ENCODE measurements at regions not wholly inside any gene's neighbourhood (a gene's known extent, or its start where the extent isn't known, plus 50 kb on each side); places are given as distances from the start of the nearest gene placed in this dataset.

GRCh38 chr6:113406048-113406695, 451.0 kb upstream of the MARCKS start:
- no peak for DNase-seq (ENCODE audit: low read depth, low spot score)
- POLR2A ChIA-PET: no interaction called here
- CTCF ChIA-PET: interaction anchor here (1.4 kb wide), 1 partner anchor 20 kb away, joined by 3 read pairs; no protein-coding TSS in a partner anchor
- TF ChIP-seq CTCF (IDR thresholded peaks at IDR 0.05; ENCODE audit: insufficient read depth, low read length, missing control alignments): no peak
- no peak overlapping the region for H3K4me3 ChIP-seq (ENCODE audit: low read depth, low read length)

DNA sequence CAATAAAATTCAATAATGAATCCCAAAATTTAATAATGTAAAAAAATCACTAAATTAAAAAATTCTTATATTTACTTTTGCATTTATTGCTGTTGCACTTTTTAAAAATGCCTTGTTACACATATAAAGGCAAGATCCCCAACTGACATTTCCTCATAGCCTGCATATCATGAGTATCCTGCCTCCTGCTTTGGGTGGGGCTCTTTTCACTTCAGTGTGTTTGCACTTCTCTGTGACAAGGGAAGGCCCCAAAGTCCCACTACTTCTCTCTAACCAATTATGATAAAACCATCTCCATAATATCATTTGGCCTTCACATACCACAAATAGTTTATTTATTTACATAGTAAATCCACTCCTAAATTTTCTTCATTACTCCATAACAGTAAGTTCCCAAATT, 446.1 kb upstream of the MARCKS start:
- ChIA-PET CTCF (no interaction called here), POLR2A (no interaction called here)
- TF ChIP-seq CTCF (IDR thresholded peaks at IDR 0.05; ENCODE audit: insufficient read depth, low read length, missing control alignments): no peak
- no peak overlapping the region for H3K4me3 ChIP-seq (ENCODE audit: low read depth, low read length)
- DNase-seq (ENCODE audit: low read depth, low spot score): no peak

DNA sequence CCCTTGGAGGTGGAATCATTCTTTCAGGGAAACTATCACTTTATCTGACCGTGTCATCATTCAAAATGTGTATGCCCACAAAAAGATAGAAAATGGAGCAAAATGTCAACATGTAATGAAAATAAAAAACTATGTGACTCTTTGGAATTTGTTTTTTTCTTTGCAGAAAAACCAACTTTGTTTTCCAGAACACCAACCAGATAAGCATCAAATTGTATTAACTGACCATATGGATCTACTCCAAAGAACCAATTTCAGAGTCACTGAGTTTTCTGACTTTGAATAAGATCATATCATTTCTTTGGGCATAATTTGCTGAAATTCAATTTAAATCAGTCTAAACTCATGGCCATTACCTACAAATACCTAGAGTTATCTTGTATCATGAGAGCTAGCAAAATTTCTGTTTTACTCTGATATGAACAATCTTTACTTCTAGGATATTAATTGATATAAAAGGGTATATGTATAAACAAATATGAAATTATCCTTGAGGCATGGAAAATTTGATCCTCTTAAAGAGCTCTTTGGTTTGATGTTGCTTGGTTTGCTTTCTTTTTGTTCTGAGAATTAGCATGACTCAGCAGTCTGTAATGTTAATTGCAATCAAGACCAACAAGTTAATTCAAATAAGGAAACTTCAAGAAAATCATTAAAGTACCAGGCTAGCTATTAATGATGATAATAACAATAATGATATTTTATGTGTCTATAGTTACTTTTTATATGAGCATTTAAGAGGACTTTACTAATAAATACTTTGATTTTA, 444.4 kb upstream of the MARCKS start:
- no peak for DNase-seq (ENCODE audit: low read depth, low spot score)
- ChIA-PET POLR2A (interaction anchor here (0.6 kb wide), 1 partner anchor 49 kb away, joined by 4 read pairs; no protein-coding TSS in a partner anchor), CTCF (interaction anchor here (0.9 to 2.1 kb wide), 14 partner anchors 9 to 496 kb away, joined by 3 to 15 read pairs (median 4); no protein-coding TSS in a partner anchor)

DNA sequence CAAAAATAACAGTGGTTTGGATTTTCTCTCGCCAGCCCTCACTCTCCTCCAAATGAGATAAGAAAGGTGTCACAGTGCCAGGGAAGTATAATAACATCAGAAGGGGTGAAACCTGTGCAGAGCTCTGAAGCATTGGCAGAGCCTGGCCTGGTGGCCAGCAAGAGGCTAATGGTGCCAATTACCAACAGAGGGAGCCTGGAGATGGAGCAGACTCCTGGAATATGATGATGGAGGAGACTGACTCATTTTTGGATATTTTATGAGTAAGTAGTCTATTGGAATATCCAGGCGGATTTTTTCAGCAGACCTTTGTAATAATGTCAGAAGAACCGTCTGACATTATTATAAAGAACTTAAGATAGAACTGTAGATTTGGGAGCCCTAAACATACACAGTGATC, 442.6 kb upstream of the MARCKS start:
- peak; percentile 70 for TF ChIP-seq CTCF (IDR thresholded peaks at IDR 0.05; ENCODE audit: insufficient read depth, low read length, missing control alignments)
- DNase-seq (ENCODE audit: low read depth, low spot score): no peak
- ChIA-PET CTCF (interaction anchor here (1.4 to 2.1 kb wide), 7 partner anchors 10 to 444 kb away, joined by 4 to 15 read pairs (median 4); no protein-coding TSS in a partner anchor), POLR2A (no interaction called here)
- no peak overlapping the region for H3K4me3 ChIP-seq (ENCODE audit: low read depth, low read length)

More for the DNA sequence above, 444.4 kb upstream of the MARCKS start:
- TF ChIP-seq CTCF (IDR thresholded peaks at IDR 0.05; ENCODE audit: insufficient read depth, low read length, missing control alignments): no peak
- H3K4me3 ChIP-seq (ENCODE audit: low read depth, low read length): no peak overlapping the region

DNA sequence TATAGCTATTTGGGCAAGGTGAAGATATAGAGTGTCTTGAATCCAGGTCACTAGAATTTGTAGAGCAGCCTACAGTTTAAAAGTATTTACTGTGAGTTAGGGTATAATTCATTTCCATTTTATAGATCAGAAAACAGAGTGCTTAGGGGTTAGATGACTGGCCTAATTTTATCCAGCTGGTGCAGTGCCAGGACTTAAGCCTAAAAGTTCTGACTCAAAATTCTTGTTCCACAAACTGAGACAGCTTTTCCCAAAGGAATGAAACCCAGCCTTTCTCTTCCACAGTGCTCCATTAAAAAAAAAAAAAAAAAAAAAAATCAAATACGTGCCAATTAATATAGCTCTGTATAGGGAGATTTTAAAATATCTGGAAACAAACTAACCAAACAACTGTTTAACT, 441.0 kb upstream of the MARCKS start:
- ChIA-PET CTCF (interaction anchor here (0.6 to 1.3 kb wide), 5 partner anchors 10 to 442 kb away, joined by 3 to 4 read pairs (median 3); no protein-coding TSS in a partner anchor), POLR2A (no interaction called here)
- TF ChIP-seq CTCF (IDR thresholded peaks at IDR 0.05; ENCODE audit: insufficient read depth, low read length, missing control alignments): no peak
- no peak for DNase-seq (ENCODE audit: low read depth, low spot score)
- H3K4me3 ChIP-seq (ENCODE audit: low read depth, low read length): no peak overlapping the region

- DNase-seq (ENCODE audit: low read depth, low spot score): no peak
- no peak overlapping the region for H3K4me3 ChIP-seq (ENCODE audit: low read depth, low read length)
- ChIA-PET CTCF (no interaction called here), POLR2A (interaction anchor here (1.1 kb wide), 1 partner anchor 11 kb away, joined by 3 read pairs; no protein-coding TSS in a partner anchor)
- no peak for TF ChIP-seq CTCF (IDR thresholded peaks at IDR 0.05; ENCODE audit: insufficient read depth, low read length, missing control alignments)
Measured at GRCh38 chr6:113420290-113420689, 436.9 kb upstream of the MARCKS start.
